ENCODE measurements at regions not wholly inside any gene's neighbourhood (a gene's known extent, or its start where the extent isn't known, plus 50 kb on each side); places are given as distances from the start of the nearest gene placed in this dataset.

- TF ChIP-seq CTCF (conservative IDR thresholded peaks at IDR 0.05; ENCODE audit: low read length) (no peak), EZH2phosphoT487 (IDR thresholded peaks at IDR 0.05; ENCODE audit: borderline replicate concordance) (no peak)
Measured at GRCh38 chr2:120805011-120805410, 69.3 kb downstream of the GLI2 start.
